Cortex of kidney (tissue), 1 donor: ENCODE measurements at regions not wholly inside any gene's neighbourhood (a gene's known extent, or its start where the extent isn't known, plus 50 kb on each side); places are given as distances from the start of the nearest gene placed in this dataset.

Experiments used
- DNase-seq: peaks from one replicate; lab custom pipeline; 2025; lab: John Stamatoyannopoulos, UW

- no peak for DNase-seq
These were observed 299.5 kb downstream of the PRL start for GRCh38 chr6:21997119-21998037.

GRCh38 chr6:21998582-21998981, 298.3 kb downstream of the PRL start:
- DNase-seq: no peak

DNA sequence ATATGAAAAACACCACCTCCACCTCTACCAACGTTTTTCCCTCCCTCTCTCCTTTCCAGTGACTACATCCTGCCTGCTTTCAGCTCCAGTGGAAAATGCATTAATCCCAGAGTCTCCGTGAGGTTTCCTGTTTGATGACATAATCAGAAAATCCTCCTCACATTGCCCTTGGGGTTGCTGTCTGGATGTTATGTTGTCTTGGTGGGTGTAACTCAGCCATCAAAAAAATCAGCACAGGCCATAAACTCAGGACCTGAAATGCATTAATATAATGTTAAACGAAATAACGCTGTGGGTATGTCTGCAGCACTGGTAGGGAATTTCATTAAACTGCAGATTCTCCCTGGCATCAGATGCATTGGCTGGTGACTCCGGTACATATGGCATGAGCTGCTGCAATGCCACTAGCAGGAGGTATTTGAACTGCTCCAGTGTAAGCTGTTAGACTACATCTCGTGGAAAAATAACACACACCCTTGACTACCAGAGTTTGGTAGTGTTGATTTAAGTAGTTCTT, 297.8 kb downstream of the PRL start:
- no peak for DNase-seq

- no peak for DNase-seq
These were observed 297.1 kb downstream of the PRL start for GRCh38 chr6:21999741-22000140.

DNA sequence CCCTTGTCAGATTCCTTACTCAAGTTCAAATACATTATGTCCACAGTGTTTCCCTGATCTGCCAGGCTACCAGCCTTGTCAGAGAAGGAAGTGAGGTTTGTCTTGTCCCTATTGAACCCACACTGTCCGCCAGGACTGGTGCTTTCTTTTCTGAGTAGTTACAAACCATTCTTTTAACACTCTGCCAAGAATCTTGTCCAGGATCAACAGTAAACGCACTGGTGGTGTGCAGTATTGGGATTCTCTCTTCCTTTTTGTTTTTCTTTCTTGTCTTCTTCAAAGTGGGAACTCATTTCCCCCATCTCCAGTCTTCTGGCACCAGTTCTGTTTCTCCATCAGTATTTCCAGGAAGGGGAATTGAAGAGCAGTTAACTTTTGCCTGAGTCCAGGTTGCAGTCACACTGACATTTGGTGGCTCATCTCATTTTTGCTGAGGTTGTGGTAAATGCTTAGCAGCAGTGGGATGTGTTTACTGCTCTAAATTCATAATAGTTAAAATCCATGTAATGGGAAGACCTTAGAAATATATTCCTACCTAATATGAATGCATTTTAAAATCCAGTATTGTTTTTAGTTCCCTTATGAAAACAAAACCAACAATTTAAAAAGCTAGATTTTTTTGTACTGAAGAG, 295.3 kb downstream of the PRL start:
- no peak for DNase-seq

DNA sequence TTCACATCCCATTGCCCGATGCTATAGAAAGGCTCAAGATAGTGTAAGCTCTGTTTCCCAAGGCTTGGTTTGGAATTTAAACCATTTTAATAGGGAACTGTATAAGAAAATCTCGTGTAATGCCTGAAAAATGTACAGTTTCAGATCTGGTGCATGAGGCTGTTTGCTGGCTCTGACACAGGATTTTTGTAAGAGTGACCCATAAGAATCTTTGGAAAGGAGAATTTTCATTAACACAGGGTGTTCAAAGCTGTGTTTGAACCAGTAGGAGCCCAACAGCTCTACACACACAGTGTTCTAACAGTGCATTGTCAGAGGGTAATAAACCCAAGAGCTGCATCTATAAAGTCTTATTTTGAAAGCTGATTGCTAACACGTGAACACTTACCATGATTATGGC, 293.5 kb downstream of the PRL start:
- no peak for DNase-seq

GRCh38 chr6:22006795-22007194, 290.0 kb downstream of the PRL start:
- DNase-seq: no peak

- no peak for DNase-seq
These were observed 289.4 kb downstream of the PRL start for GRCh38 chr6:22007469-22007868.

GRCh38 chr6:22008248-22008836, 288.5 kb downstream of the PRL start:
- DNase-seq: no peak

DNA sequence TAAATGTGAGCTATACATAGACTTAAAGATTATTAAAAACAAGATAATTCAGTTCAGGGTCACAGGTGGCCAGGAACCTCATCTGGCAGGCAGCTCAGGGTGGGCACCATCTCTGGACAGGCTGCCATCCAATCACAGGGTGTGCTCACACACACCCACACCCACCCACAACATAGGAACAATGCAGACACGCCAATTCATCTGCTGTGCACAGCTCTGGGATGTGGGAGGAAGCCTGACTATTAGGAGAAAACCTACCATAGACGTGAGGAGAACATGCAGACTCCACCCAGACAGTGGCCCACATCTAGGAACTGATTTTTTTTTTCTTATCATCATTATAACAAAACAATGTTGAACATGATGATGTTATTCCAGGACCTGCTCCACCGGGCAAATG, 286.7 kb downstream of the PRL start:
- DNase-seq: no peak

DNA sequence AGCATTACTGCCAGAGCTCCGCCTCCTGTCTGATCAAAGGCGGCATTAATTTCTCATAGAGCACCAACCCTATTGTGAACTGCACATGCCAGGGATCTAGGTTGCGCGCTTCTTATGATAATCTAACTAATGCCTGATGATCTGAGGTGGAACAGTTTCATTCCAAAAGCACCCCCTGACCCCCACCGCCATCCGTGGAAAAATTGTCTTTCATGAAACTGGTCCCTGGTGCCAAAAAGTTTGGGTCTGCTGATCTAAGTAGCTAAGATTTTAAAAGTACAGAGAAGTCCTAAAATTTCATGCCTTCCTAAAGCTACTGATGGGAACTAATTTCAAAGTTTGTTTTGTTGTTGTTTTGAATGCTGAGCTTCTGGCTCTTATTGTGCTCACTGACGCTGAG, 281.6 kb downstream of the PRL start:
- DNase-seq: no peak

GRCh38 chr6:22015944-22016343, 280.9 kb downstream of the PRL start:
- no peak for DNase-seq

DNA sequence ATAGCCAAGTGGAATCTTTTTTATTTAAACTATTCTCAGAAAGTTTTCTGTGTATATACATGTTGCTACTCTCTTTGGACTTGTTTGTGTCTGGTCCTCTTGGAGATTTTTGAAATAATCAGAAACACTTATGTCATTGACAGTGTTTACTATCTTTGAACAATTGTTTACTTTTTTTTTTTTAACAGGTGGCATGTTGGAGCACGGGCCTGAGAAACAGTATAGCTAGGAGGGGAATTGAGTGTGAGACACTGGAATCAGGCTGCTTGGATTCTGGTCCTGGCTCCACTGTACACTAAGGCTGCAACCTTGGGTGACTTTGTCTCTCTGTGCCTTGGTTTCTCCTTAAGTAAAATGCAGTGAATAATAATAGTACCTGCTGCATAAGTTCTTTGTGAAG, 279.6 kb downstream of the PRL start:
- DNase-seq: no peak

GRCh38 chr6:22017766-22018165, 279.1 kb downstream of the PRL start:
- DNase-seq: no peak

DNA sequence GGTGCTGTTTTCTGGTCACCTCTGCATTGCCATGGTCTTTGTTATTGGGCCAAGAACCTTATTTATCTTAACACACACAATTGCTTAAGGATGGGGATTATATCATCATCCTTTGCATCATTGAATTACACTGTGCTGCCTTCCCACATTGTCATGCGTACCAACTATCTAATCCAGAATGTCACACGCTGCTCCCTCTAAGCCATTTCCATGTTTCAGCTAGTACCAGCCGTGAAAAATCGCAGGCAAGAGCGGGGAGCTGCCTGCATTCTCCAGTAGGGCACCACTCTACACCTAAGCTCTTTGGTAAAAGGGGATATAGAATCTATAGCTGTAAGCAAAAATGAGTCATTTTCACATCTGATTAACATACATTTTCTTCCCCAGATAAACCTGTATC, 277.0 kb downstream of the PRL start:
- no peak for DNase-seq

GRCh38 chr6:22020299-22021003, 276.4 kb downstream of the PRL start:
- DNase-seq: no peak

DNA sequence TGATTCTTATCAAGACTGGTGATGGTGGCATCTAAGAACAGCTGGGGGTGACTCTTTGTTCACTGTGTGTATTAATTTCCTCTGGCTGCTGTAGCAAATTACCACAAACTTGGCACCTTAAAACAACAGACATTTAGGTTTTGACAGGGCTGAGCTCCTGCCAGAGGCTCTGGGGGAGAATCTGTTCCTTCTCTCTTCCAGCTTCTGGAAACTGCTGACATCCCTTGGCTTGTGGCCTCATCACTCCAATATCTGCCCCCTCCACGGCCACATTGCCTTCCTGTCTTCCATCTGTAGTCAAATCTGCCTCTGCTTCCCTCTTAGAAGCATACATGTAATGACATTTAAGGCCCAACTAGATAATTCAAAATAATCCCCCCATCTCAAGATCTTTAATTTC, 274.9 kb downstream of the PRL start:
- DNase-seq: no peak

- DNase-seq: no peak
These were observed 272.9 kb downstream of the PRL start for GRCh38 chr6:22023937-22024336.

GRCh38 chr6:22024973-22025467, 271.8 kb downstream of the PRL start:
- no peak for DNase-seq

- DNase-seq: peak; percentile 7
These were observed 271.2 kb downstream of the PRL start for GRCh38 chr6:22025468-22026163.

DNA sequence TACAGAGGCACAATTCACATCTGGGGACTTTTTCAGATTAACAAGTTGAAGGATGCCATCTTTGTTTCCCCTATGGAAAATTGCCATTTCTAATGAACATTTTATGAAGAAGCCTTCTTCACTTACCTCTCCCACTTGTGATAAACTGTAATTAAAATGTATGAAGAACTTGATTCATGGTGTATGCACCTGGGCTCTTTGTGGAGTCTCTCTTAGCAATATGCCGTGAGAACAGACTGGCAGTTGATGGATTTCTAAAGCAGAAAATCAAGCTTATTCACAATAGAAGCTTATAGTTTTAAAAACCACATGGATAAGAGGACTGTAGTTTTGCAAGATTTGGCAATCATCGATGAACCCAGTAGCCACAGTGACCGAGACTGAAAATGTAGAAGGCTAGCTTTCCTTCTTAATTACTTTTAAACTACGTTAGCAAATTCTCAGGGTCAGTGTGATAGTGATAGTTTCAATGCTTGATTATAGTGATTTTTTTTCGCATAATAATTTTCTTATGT, 270.6 kb downstream of the PRL start:
- no peak for DNase-seq
